Breast epithelium (tissue), 4 donors: ENCODE measurements at regions not wholly inside any gene's neighbourhood (a gene's known extent, or its start where the extent isn't known, plus 50 kb on each side); places are given as distances from the start of the nearest gene placed in this dataset.

Source experiments
- DNase-seq, 2 donors: peaks; one replicate each; pipeline ENCODE4 v3.0.0-alpha.2; 2019; ENCODE audit warnings: low spot score in 2 of 2
- H3K27ac ChIP-seq, 2 donors: fragments of 200-600 bp; sonication (generic) in 1 of 2; one replicate each; pipeline ENCODE4 v1.5.1; 2016 to 2019; ENCODE audit warnings: mild to moderate bottlenecking in 1 of 2
- H3K27me3 ChIP-seq, 2 donors: fragments of 200-600 bp; sonication (generic) in 1 of 2; one replicate each; pipeline versions ENCODE4 v1.5.1 to v1.6.0; 2017 to 2019; ENCODE audit warnings: control low read depth in 1 of 2, mild to moderate bottlenecking in 1 of 2
- H3K36me3 ChIP-seq: fragments of 200-600 bp; one replicate; pipeline ENCODE4 v1.5.1; 2019
- H3K4me1 ChIP-seq, 2 donors: fragments of 200-600 bp; sonication (generic); one replicate each; pipeline ENCODE4 v1.5.1; 2016 to 2019; ENCODE audit warnings: control low read depth in 1 of 2
- H3K4me3 ChIP-seq, 3 donors: fragments of 200-600 bp; sonication (generic); 1 replicate in 2 of 3; 2 replicates in 1 of 3; pipeline ENCODE4 v1.5.1; 2016 to 2019; ENCODE audit warnings: mild to moderate bottlenecking in 3 of 3, moderate library complexity in 2 of 3
- H3K9me3 ChIP-seq, 2 donors: fragments of 200-600 bp; sonication (generic) in 1 of 2; one replicate each; pipeline ENCODE4 v1.5.1; 2016 to 2019; ENCODE audit warnings: control low read depth in 1 of 2
- CTCF ChIP-seq, 3 donors: fragments of 450-650 bp; IDR thresholded peaks; one replicate each; pipeline ENCODE4 v1.5.1; 2016 to 2017; ENCODE audit warnings: antibody characterized with exemption in 3 of 3, mild to moderate bottlenecking in 3 of 3, moderate library complexity in 3 of 3
- POLR2A ChIP-seq: fragments of 450-650 bp; IDR thresholded peaks from one replicate; pipeline ENCODE4 v1.6.1; 2016; ENCODE audit warnings: antibody characterized with exemption, mild to moderate bottlenecking, moderate library complexity
- POLR2AphosphoS5 ChIP-seq, 3 donors: sonication (generic); formaldehyde crosslinking; IDR thresholded peaks; one replicate each; pipeline ENCODE4 v1.6.1; 2017; ENCODE audit warnings: antibody characterized with exemption in 3 of 3
- intact Hi-C: fragments of 100-400 bp; cut with DNase I; formaldehyde crosslinking; loops from one replicate; pipeline ENCODE4 v1.15.1; 2023; ENCODE audit warnings: low total_unique reads

- Histone ChIP-seq H3K9me3 (no peaks in the 10 kb centered on the region), H3K4me1 (no peaks in the 10 kb centered on the region), H3K36me3 (no peaks in the 10 kb centered on the region), H3K27me3 (no peaks in the 10 kb centered on the region), H3K4me3 (no peak overlapping the region), H3K27ac (no peak overlapping the region)
- intact Hi-C loops, result no loop called here
- DNase-seq, result no peak
- TF ChIP-seq POLR2A, result no peak
- TF ChIP-seq POLR2AphosphoS5 (IDR thresholded peaks at IDR 0.05), result no peak
These were observed 493.1 kb downstream of the NR4A2 start for GRCh38 chr2:155839436-155839835.

GRCh38 chr2:155836439-155836838 lies 496.1 kb downstream of the NR4A2 start:
- no peak for DNase-seq
- Histone ChIP-seq H3K27me3 (no peaks in the 10 kb centered on the region), H3K36me3 (no peaks in the 10 kb centered on the region), H3K4me3 (no peak overlapping the region), H3K27ac (no peak overlapping the region), H3K9me3 (no peaks in the 10 kb centered on the region), H3K4me1 (no peaks in the 10 kb centered on the region)
- no peak for TF ChIP-seq CTCF (IDR thresholded peaks at IDR 0.05)
- no peak for TF ChIP-seq POLR2A
- no peak for TF ChIP-seq POLR2AphosphoS5 (IDR thresholded peaks at IDR 0.05)
- intact Hi-C loops, result no loop called here

GRCh38 chr2:155830817-155831579 lies 501.5 kb downstream of the NR4A2 start:
- DNase-seq, result no peak
- no peaks in the 10 kb centered on the region for H3K36me3 ChIP-seq
- H3K4me3 ChIP-seq, result no peak overlapping the region
- intact Hi-C loops, result no loop called here
- no peak for TF ChIP-seq POLR2AphosphoS5 (IDR thresholded peaks at IDR 0.05)
- TF ChIP-seq CTCF (IDR thresholded peaks at IDR 0.05), result no peak
- no peak for TF ChIP-seq POLR2A
- no peaks in the 10 kb centered on the region for H3K27me3 ChIP-seq
- H3K27ac ChIP-seq, result no peak overlapping the region
- H3K9me3 ChIP-seq, result no peaks in the 10 kb centered on the region
- H3K4me1 ChIP-seq, result no peaks in the 10 kb centered on the region

- Histone ChIP-seq H3K27me3 (no peaks in the 10 kb centered on the region), H3K4me1 (no peaks in the 10 kb centered on the region), H3K36me3 (no peaks in the 10 kb centered on the region), H3K9me3 (no peaks in the 10 kb centered on the region), H3K4me3 (no peak overlapping the region), H3K27ac (no peak overlapping the region)
- no peak for DNase-seq
- intact Hi-C loops, result no loop called here
- no peak for TF ChIP-seq POLR2AphosphoS5 (IDR thresholded peaks at IDR 0.05)
- no peak for TF ChIP-seq CTCF (IDR thresholded peaks at IDR 0.05)
- no peak for TF ChIP-seq POLR2A
These were observed 502.2 kb downstream of the NR4A2 start for GRCh38 chr2:155830351-155830750.

GRCh38 chr2:155825876-155826275 lies 506.6 kb downstream of the NR4A2 start:
- Histone ChIP-seq H3K9me3 (no peaks in the 10 kb centered on the region), H3K4me3 (no peak overlapping the region), H3K27ac (no peak overlapping the region), H3K4me1 (no peaks in the 10 kb centered on the region), H3K36me3 (peaks cover 3% of the 10 kb centered on the region), H3K27me3 (no peaks in the 10 kb centered on the region)
- intact Hi-C loops, result no loop called here
- no peak for TF ChIP-seq POLR2AphosphoS5 (IDR thresholded peaks at IDR 0.05)
- no peak for TF ChIP-seq POLR2A
- no peak for TF ChIP-seq CTCF (IDR thresholded peaks at IDR 0.05)
- DNase-seq, result no peak
